ENCODE measurements at regions not wholly inside any gene's neighbourhood (a gene's known extent, or its start where the extent isn't known, plus 50 kb on each side); places are given as distances from the start of the nearest gene placed in this dataset.

- Histone ChIP-seq H3K27me3 (ENCODE audit: control insufficient read depth in 2 of 2, insufficient read depth in 2 of 2, low read length in 2 of 2) (peaks cover 3% of the 10 kb centered on the region in 2 experiments), H3K79me2 (ENCODE audit: control insufficient read depth, insufficient read depth, low read length) (no peaks in the 10 kb centered on the region), H3K9me1 (replicated peaks; ENCODE audit: control insufficient read depth, extremely low read depth, insufficient read depth, low read length) (no peaks in the 10 kb centered on the region), H2AFZ (ENCODE audit: low read depth, low read length) (no peak overlapping the region), H3K4me2 (ENCODE audit: insufficient read depth, low read length) (no peak overlapping the region), H3K27ac (ENCODE audit: insufficient read depth, low read depth, low read length) (no peak overlapping the region), H3K4me1 (ENCODE audit: control insufficient read depth, extremely low read depth, insufficient read depth, low read length) (no peaks in the 10 kb centered on the region), H3K36me3 (ENCODE audit: control insufficient read depth in 2 of 2, extremely low read depth in 1 of 2, insufficient read depth in 2 of 2, low read length in 2 of 2) (no peaks in the 10 kb centered on the region), H3K9me3 (replicated peaks; ENCODE audit: control insufficient read depth, insufficient read depth, low read length) (no peaks in the 10 kb centered on the region), H3K4me3 (replicated peaks in 1 of 3; ENCODE audit: insufficient read depth in 1 of 3, low read depth in 1 of 3, low read length in 3 of 3) (no peak overlapping the region), H4K20me1 (replicated peaks; ENCODE audit: control insufficient read depth, extremely low read depth, insufficient read depth, low read length) (no peaks in the 10 kb centered on the region), H3K9ac (replicated peaks; ENCODE audit: extremely low read depth, insufficient read depth, low read length) (no peak overlapping the region)
- ChIA-PET POLR2A (no interaction called here), CTCF (interaction anchor here (1.0 to 1.2 kb wide), 2 partner anchors 64 to 196 kb away, joined by 3 read pairs; no protein-coding TSS in a partner anchor)
- TF ChIP-seq POLR2AphosphoS5 (IDR thresholded peaks at IDR 0.05; ENCODE audit: insufficient read depth, low read depth, low read length) (no peak), POLR2A (IDR thresholded peaks at IDR 0.05; ENCODE audit: low read depth, low read length) (no peak)
- intact Hi-C loops (cut with micrococcal nuclease), result no loop called here
- DNase-seq (ENCODE audit: low read depth, low spot score) (no peak), FAIRE-seq (no peak)
- no TSS peak for BruUV-seq (replicated peaks)
- dilution Hi-C loops (cut with MboI; ENCODE audit: extremely low pct_ligation_motif_present, low sequenced_read_pairs), result no loop called here
Observed at GRCh38 chr9:18017136-18017535, 438.3 kb downstream of the SH3GL2 start.

- intact Hi-C loops (cut with micrococcal nuclease) (no loop called here), dilution Hi-C loops (cut with MboI; ENCODE audit: extremely low pct_ligation_motif_present, low sequenced_read_pairs) (no loop called here)
- DNase-seq (ENCODE audit: low read depth, low spot score) (no peak), FAIRE-seq (no peak)
- H2AFZ ChIP-seq (ENCODE audit: low read depth, low read length), result no peak overlapping the region
- H4K20me1 ChIP-seq (replicated peaks; ENCODE audit: control insufficient read depth, extremely low read depth, insufficient read depth, low read length), result no peaks in the 10 kb centered on the region
- H3K27me3 ChIP-seq (ENCODE audit: control insufficient read depth in 2 of 2, insufficient read depth in 2 of 2, low read length in 2 of 2), result peaks cover 3% of the 10 kb centered on the region in 2 experiments
- no peak overlapping the region for H3K4me3 ChIP-seq (replicated peaks in 1 of 3; ENCODE audit: insufficient read depth in 1 of 3, low read depth in 1 of 3, low read length in 3 of 3)
- H3K4me2 ChIP-seq (ENCODE audit: insufficient read depth, low read length), result no peak overlapping the region
- H3K79me2 ChIP-seq (ENCODE audit: control insufficient read depth, insufficient read depth, low read length), result no peaks in the 10 kb centered on the region
- POLR2A ChIA-PET, result no interaction called here
- TF ChIP-seq JUN (IDR thresholded peaks at IDR 0.05; ENCODE audit: borderline replicate concordance, insufficient read depth, insufficient read length, low read depth), result no peak
- TF ChIP-seq POLR2AphosphoS5 (IDR thresholded peaks at IDR 0.05; ENCODE audit: insufficient read depth, low read depth, low read length), result no peak
- TF ChIP-seq MAX (IDR thresholded peaks at IDR 0.05; ENCODE audit: insufficient read depth, insufficient read length), result no peak
- TF ChIP-seq GATA2 (IDR thresholded peaks at IDR 0.05; ENCODE audit: insufficient read depth, insufficient read length, low read depth, low read length), result no peak
- no peak for TF ChIP-seq EZH2 (IDR thresholded peaks at IDR 0.05; ENCODE audit: borderline replicate concordance, low read depth, low read length, severe bottlenecking)
- no peak for TF ChIP-seq MYC (IDR thresholded peaks at IDR 0.05; ENCODE audit: low read depth, low read length)
- TF ChIP-seq POLR2A (IDR thresholded peaks at IDR 0.05; ENCODE audit: low read depth, low read length), result no peak
- no peak for TF ChIP-seq CTCF (IDR thresholded peaks at IDR 0.05; ENCODE audit: extremely low read depth in 1 of 2, insufficient read depth in 1 of 2, low read depth in 1 of 2, low read length in 2 of 2)
- no peak for TF ChIP-seq FOS (IDR thresholded peaks at IDR 0.05; ENCODE audit: borderline replicate concordance, insufficient read depth, low read length)
- no peaks in the 10 kb centered on the region for H3K36me3 ChIP-seq (ENCODE audit: control insufficient read depth in 2 of 2, extremely low read depth in 1 of 2, insufficient read depth in 2 of 2, low read length in 2 of 2)
- CTCF ChIA-PET, result no interaction called here
- no TSS peak for BruUV-seq (replicated peaks)
- H3K4me1 ChIP-seq (ENCODE audit: control insufficient read depth, extremely low read depth, insufficient read depth, low read length), result no peaks in the 10 kb centered on the region
- no peaks in the 10 kb centered on the region for H3K9me3 ChIP-seq (replicated peaks; ENCODE audit: control insufficient read depth, insufficient read depth, low read length)
- H3K9ac ChIP-seq (replicated peaks; ENCODE audit: extremely low read depth, insufficient read depth, low read length), result no peak overlapping the region
- H3K27ac ChIP-seq (ENCODE audit: insufficient read depth, low read depth, low read length), result no peak overlapping the region
- no peaks in the 10 kb centered on the region for H3K9me1 ChIP-seq (replicated peaks; ENCODE audit: control insufficient read depth, extremely low read depth, insufficient read depth, low read length)
Observed at GRCh38 chr9:18018221-18018620, 439.4 kb downstream of the SH3GL2 start.
